ENCODE measurements at regions not wholly inside any gene's neighbourhood (a gene's known extent, or its start where the extent isn't known, plus 50 kb on each side); places are given as distances from the start of the nearest gene placed in this dataset.
"Not testable (repeated sequence)": the region's sequence is repeated elsewhere in the genome, so short reads cannot be mapped to it uniquely, and the experiment has no call there.

DNA sequence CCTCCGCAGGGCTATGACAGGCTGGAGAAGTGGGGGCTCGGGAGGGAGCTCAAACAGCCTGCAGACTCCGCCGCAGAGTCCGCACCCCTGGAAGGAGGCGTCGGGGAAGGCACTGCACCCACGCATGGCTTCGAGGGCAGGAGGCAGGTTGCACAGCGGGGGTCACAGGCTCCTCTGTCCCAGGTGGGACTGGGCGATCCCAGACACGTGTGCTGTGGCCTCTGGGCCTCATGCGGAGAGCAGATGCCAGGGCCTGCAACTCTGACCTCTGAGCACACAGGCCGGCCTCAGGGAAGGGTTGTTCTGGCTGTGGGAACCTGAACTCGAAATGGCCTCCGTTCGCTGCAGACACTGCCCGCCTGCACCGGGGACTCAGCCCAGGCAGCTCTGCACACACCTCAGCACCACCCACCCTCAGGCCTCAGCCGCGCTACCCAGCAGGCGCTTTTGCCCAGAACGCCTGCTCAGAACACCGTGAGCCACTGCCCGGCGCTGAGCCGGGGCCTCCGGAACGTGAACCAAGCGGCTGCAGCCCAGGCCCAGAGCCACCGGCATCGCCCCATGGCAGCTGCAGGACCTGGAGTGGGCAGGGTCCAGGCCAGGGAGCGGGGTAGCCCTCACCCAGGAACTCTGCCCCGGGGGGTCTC lies 71.8 kb upstream of the ADGRA1 start:
- Mint-ChIP-seq H3K9me3 (no peaks in the 10 kb centered on the region), H3K27ac (no peak overlapping the region), H3K27me3 (peaks cover 0 to 8% (median 0%) of the 10 kb centered on the region in 3 donors), H3K36me3 (no peaks in the 10 kb centered on the region), H3K4me1 (peaks cover 2 to 6% (median 5%) of the 10 kb centered on the region in 3 donors), H3K4me3 (no peak overlapping the region)
- DNase-seq: no peak
- no peak for ATAC-seq (ENCODE audit: low read depth in 2 of 2)

DNA sequence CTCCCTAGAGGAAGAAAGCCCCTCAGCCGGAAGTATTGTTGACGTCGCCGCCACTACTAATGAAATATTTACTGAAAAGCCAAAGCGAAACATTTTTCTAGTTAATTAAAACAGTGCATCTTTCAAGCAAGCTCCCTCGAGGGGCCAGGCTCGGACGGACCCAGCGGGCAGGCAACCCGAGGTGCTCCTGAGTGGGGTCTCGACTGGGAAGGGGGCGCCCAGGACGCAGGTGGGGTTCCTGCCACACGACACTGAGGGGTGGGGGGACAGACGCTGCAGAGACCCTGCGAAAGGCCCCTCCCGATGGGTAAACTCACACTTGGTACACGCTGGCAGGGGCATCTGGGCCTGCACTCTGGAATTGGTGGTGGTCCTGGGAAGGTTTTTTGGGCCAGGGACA lies 72.4 kb upstream of the ADGRA1 start:
- peaks cover 2 to 6% (median 5%) of the 10 kb centered on the region in 3 donors for H3K4me1 Mint-ChIP-seq
- H3K36me3 Mint-ChIP-seq: no peaks in the 10 kb centered on the region
- ATAC-seq (ENCODE audit: low read depth in 2 of 2) (no peak), DNase-seq (no peak)
- H3K27me3 Mint-ChIP-seq: peaks cover 0 to 8% (median 0%) of the 10 kb centered on the region in 3 donors
- H3K9me3 Mint-ChIP-seq: no peaks in the 10 kb centered on the region
- peak overlapping the region in 1 of 6 donors; percentile 22 for H3K27ac Mint-ChIP-seq
- no peak overlapping the region for H3K4me3 Mint-ChIP-seq

DNA sequence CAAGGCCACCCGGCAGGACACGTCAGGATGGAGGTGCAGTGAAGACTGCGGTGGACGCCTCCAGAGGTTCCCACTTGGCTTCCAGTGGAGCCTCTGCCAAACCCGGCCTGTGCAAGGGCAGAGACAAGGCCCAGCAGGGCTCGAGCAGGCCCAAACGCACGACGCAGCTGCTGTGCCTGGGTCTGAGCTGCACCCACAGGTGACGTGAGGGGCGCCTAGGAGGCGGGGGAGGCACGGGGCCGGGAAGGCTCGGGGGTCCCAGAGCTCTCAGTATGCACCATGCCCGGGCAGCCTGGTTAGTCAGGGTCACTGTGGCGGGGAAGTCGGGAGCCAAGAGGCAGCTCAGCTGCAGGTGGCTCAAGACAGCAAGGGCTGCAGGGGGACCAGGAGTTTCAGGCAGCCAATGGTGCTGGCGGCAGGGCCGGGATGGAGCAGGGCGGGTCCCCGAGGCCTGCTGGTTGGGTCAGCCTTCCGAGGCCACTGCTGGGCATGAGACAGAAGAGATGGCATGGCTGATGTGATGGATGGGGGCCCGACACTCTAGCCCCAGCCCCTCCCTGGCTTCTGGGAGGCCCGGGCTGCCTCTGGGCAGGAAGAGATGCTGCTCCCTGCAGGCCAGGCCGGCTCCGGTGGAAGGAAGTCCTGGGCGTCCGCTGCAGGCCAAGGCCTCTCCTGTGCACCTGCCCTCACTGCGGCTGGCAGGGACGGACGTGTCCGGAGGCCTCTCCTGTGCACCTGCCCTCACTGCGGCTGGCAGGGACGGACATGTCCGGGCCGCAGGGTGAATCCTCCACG lies 72.2 kb upstream of the CFAP46 start:
- ATAC-seq (ENCODE audit: low read depth in 2 of 2) (no peak), DNase-seq (no peak)
- peaks cover 0 to 8% (median 0%) of the 10 kb centered on the region in 3 donors for H3K27me3 Mint-ChIP-seq
- no peak overlapping the region for H3K27ac Mint-ChIP-seq
- peaks cover 2 to 6% (median 5%) of the 10 kb centered on the region in 3 donors for H3K4me1 Mint-ChIP-seq
- H3K4me3 Mint-ChIP-seq: no peak overlapping the region
- no peaks in the 10 kb centered on the region for H3K9me3 Mint-ChIP-seq
- H3K36me3 Mint-ChIP-seq: no peaks in the 10 kb centered on the region

DNA sequence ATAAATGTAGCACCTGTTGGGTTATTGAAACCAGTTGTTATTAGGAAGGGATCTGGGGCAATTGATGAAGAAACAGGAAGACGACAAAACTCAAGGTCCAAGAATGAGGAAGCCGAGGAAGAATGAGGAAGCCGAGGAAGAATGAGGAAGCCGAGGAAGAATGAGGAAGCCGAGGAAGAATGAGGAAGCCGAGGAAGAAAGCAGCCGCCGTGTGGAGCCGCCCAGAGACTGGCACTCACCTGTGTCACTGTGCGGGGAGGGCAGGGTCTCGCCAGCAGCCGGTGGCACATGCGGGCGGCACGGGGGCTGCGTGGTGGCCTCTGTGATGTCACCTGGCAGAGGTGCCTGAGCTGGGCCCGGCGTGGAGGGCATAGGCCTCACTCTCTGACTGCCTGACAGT lies 71.1 kb upstream of the CFAP46 start:
- Mint-ChIP-seq H3K27me3 (peaks cover 0 to 8% (median 0%) of the 10 kb centered on the region in 3 donors), H3K4me3 (no peak overlapping the region), H3K36me3 (no peaks in the 10 kb centered on the region), H3K9me3 (no peaks in the 10 kb centered on the region), H3K4me1 (peaks cover 2 to 6% (median 5%) of the 10 kb centered on the region in 3 donors), H3K27ac (peak overlapping the region in 1 of 6 donors; percentile 85)
- ATAC-seq (ENCODE audit: low read depth in 2 of 2) (no peak), DNase-seq (no peak)

DNA sequence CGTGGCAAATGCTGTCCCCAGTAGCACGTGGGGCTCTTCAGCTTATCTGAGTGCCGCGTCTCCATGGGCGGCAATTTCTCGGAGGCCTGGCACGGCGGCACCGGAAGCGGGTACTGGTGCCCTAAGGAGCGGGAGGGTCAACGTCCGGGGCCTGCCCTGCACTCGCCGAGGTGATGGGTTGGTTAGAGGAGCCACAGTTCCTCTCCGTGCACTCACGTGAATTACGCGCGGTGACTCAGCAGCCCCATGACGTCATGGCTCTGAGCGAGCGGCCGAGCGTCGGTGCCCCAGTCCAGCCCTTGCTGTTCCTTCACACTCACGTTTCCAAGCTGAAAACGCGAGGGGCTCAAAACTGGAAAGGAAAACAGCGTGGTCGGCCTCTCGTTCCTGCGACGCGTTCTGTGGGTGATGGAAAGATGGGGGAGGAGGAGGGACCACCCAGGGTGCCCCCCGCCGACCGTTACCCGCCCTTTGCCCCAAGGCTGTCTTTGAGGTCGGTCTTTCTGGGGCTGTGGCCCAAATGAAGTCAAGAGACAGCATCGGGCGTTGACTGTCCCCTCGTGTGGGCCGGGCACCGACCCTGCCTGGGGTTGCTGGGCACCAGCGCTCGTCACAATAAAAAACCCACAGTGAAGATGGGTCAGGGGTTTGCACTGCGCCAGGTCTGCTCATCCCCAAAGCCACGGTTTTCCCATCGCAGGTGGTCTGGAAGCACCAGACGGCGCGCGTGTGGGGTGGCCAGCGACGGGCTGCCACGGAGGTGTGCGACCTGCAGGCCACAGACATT lies 70.4 kb upstream of the CFAP46 start:
- Mint-ChIP-seq H3K4me3 (no peak overlapping the region), H3K9me3 (no peaks in the 10 kb centered on the region), H3K27ac (peak overlapping the region in 2 of 6 donors; percentile 11 to 85), H3K4me1 (peaks cover 2 to 6% (median 5%) of the 10 kb centered on the region in 3 donors), H3K36me3 (no peaks in the 10 kb centered on the region), H3K27me3 (peaks cover 0 to 8% (median 0%) of the 10 kb centered on the region in 3 donors)
- DNase-seq (no peak), ATAC-seq (ENCODE audit: low read depth in 2 of 2) (no peak)

DNA sequence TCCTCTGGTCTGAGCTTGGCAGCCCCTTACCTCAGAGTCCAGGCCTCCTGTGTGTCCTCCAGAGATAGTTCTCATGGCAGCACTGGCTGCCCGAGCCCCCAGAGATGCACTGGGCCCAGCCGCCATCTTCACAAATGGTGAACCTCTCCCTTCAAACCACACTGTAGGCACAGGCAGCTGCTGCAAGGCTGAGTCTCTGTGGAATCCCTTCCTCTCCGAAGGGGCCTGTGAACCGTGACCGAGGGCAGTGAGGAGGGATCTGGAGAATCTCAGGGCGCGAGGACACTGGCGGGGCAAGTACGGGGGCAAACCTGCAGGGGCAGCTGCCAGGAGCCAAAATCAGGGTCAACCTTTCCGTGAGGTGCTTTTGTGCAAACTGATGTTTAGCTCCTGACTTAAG lies 69.5 kb upstream of the CFAP46 start:
- Mint-ChIP-seq H3K9me3 (no peaks in the 10 kb centered on the region), H3K4me3 (no peak overlapping the region), H3K36me3 (no peaks in the 10 kb centered on the region), H3K27me3 (peaks cover 0 to 8% (median 0%) of the 10 kb centered on the region in 3 donors), H3K27ac (no peak overlapping the region), H3K4me1 (peaks cover 2 to 6% (median 5%) of the 10 kb centered on the region in 3 donors)
- no peak for ATAC-seq (ENCODE audit: low read depth in 2 of 2)
- no peak for DNase-seq

DNA sequence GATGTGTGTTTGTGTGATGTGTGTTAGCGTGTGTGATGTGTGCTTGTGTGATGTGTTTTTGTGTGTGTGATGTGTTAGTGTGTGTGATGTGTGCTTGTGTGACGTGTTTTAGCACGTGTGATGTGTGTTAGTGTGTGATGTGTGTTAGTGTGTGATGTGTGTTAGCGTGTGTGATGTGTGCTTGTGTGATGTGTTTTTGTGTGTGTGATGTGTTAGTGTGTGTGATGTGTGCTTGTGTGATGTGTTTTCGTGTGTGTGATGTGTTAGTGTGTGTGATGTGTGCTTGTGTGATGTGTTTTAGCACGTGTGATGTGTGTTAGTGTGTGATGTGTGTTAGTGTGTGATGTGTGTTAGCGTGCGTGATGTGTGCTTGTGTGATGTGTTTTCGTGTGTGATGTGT lies 69.0 kb upstream of the CFAP46 start:
- H3K4me1 Mint-ChIP-seq; H3K9me3 Mint-ChIP-seq; DNase-seq; H3K27me3 Mint-ChIP-seq; H3K27ac Mint-ChIP-seq; ATAC-seq (ENCODE audit: low read depth in 2 of 2); H3K36me3 Mint-ChIP-seq; H3K4me3 Mint-ChIP-seq: not testable (repeated sequence)

DNA sequence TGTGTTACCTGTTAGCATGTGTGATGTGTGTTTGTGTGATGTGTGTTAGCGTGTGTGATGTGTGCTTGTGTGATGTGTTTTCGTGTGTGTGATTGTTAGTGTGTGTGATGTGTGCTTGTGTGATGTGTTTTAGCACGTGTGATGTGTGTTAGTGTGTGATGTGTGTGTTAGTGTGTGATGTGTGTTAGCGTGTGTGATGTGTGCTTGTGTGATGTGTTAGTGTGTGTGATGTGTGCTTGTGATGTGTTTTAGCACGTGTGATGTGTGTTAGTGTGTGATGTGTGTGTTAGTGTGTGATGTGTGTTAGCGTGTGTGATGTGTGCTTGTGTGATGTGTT lies 68.4 kb upstream of the CFAP46 start:
- ATAC-seq (ENCODE audit: low read depth in 2 of 2); H3K4me1 Mint-ChIP-seq: not testable (repeated sequence)

DNA sequence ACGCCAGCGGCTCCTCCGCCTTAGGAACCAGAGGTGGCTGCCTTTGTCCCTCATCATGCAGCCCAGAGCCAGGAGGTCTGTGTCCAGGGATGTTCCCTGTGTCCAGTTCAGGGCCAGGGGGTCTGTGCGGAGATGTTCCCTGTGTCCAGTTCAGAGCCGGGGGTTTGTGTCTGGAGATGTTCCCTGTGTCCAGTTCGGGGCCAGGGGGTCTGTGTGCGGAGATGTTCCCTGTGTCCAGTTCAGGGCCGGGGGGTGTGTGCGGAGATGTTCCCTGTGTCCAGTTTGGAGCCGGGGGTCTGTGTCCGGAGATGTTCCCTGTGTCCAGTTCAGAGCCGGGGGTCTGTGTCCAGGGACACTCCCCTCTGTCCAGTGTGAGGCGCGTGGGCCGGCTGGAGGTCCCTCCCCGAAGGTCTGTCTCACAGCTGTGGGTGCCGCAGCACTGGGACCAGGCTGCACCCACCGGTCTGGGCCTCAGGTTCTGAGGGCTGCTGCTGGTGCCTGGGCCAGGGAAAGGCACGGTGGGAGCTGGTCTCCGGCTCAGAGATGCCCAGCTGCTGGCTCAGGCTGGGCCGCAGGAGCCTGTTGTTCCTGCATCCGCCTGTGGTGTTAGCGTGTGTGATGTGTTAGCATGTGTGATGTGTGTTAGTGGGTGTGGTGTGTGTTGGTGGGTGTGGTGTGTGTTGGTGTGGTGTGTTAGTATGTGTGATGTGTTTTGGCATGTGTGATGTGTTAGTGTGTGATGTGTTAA lies 67.9 kb upstream of the CFAP46 start:
- DNase-seq: no peak
- H3K27me3 Mint-ChIP-seq: peaks cover 0 to 8% (median 5%) of the 10 kb centered on the region in 3 donors
- H3K9me3 Mint-ChIP-seq: no peaks in the 10 kb centered on the region
- no peak overlapping the region for H3K27ac Mint-ChIP-seq
- H3K36me3 Mint-ChIP-seq: no peaks in the 10 kb centered on the region
- no peak for ATAC-seq (ENCODE audit: low read depth in 2 of 2)
- H3K4me1 Mint-ChIP-seq: peaks cover 2 to 6% (median 5%) of the 10 kb centered on the region in 3 donors
- no peak overlapping the region for H3K4me3 Mint-ChIP-seq

More for the DNA sequence above, 68.4 kb upstream of the CFAP46 start:
- not testable (repeated sequence) for DNase-seq, H3K4me3 Mint-ChIP-seq, H3K27me3 Mint-ChIP-seq, H3K9me3 Mint-ChIP-seq, H3K36me3 Mint-ChIP-seq, H3K27ac Mint-ChIP-seq

DNA sequence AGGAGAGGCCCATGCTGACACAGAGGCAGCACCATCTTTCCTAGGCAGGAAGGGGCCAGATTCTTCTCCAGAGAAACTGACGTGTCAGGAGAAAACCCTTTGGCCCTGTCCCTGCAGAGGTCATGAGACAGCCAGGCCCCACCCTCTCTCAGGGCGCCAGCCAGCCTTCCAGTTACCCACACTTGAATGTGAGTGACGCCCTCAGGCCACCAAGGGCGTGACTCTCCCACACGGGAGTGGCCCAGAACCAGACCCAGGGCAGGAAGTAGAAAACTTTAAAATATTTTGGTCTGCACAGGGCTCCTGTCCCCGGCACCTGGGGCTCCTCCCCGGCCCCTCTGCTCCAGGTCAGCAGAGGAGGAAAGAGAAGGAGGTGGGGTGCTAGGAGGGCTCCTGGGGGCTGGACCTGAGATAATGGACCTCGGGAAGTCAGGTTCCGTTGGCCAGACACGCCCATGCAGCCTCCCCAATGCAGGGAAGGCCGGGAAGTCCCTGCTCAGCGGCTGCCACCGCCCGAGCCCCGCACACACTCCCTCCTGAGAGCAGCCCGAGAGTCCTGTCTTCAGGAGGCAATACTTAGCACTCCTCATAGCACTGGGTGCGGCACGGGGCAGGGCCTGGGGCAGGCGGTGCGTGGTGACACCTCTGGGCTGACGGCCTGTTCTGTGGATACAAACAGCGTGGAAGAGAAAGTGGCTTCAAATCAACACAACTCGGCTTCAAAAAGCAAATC lies 67.0 kb upstream of the CFAP46 start:
- ATAC-seq (ENCODE audit: low read depth in 2 of 2) (no peak), DNase-seq (no peak)
- Mint-ChIP-seq H3K27ac (no peak overlapping the region), H3K4me1 (peaks cover 2 to 6% (median 5%) of the 10 kb centered on the region in 3 donors), H3K4me3 (no peak overlapping the region), H3K9me3 (no peaks in the 10 kb centered on the region), H3K27me3 (peaks cover 0 to 8% (median 5%) of the 10 kb centered on the region in 3 donors), H3K36me3 (no peaks in the 10 kb centered on the region)

DNA sequence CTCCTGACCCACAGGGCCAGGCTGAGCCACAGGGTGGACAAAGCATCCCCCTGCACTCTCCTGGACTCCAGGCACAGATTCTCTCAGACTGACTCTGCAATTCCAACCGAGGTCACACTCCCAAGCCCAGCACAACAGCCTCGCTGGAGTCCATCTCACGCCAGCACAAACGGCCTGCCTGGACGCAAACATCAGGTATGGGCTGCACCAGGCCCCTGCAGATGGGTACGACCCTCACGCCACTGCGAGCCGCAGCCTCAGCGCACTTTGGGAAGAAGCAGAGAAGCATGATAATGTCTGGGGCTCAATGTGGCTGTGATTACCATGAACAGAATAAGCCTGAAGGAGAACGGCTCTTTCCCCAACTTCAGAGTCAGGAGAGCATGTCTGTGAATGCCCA lies 66.4 kb upstream of the CFAP46 start:
- Mint-ChIP-seq H3K9me3 (no peaks in the 10 kb centered on the region), H3K4me3 (no peak overlapping the region), H3K27ac (no peak overlapping the region), H3K4me1 (peaks cover 2 to 6% (median 5%) of the 10 kb centered on the region in 3 donors), H3K27me3 (peaks cover 0 to 8% (median 5%) of the 10 kb centered on the region in 3 donors), H3K36me3 (no peaks in the 10 kb centered on the region)
- ATAC-seq (ENCODE audit: low read depth in 2 of 2): no peak
- DNase-seq: no peak

DNA sequence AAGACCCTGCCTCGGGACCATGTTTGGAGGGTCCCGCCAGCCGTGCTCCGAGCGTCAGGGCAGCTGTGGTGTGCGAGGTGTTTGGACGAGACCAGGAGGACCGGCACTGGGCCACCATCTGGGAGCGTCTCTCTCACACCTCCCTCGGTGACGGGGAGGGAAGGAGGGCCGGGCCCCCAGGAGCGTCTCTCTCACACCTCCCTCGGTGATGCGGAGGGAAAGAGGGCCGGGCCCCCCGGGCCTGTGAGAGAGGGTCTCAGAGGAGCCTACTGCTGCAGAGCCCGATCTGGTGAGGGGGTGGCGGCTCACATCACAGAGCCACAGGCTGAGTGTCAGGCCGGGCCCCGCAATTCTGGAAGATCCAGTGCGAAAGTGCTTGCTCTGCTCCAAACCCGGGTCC lies 65.8 kb upstream of the CFAP46 start:
- peaks cover 0 to 5% (median 3%) of the 10 kb centered on the region in 3 donors for H3K27me3 Mint-ChIP-seq
- no peak for ATAC-seq (ENCODE audit: low read depth in 2 of 2)
- H3K36me3 Mint-ChIP-seq: no peaks in the 10 kb centered on the region
- peaks cover 0 to 2% (median 1%) of the 10 kb centered on the region in 3 donors for H3K4me1 Mint-ChIP-seq
- no peaks in the 10 kb centered on the region for H3K9me3 Mint-ChIP-seq
- no peak overlapping the region for H3K4me3 Mint-ChIP-seq
- no peak for DNase-seq
- no peak overlapping the region for H3K27ac Mint-ChIP-seq

Measured in naive B cell (primary cell).